Esophagus (tissue), 2 donors: ENCODE measurements at regions not wholly inside any gene's neighbourhood (a gene's known extent, or its start where the extent isn't known, plus 50 kb on each side); places are given as distances from the start of the nearest gene placed in this dataset.
A peak's percentile ranks its signal among the peaks of the same experiment; 100 is the strongest.

Experiments
- H3K27ac ChIP-seq, 2 donors: one replicate each; pipeline ENCODE4 v1.5.1; 2013; ENCODE audit warnings: low read depth in 2 of 2, mild to moderate bottlenecking in 2 of 2, inconsistent platforms in 1 of 2, low read length in 1 of 2, moderate library complexity in 1 of 2
- H3K27me3 ChIP-seq, 2 donors: one replicate each; pipeline ENCODE4 v1.6.1; 2013; ENCODE audit warnings: low read length in 2 of 2, control low read depth in 1 of 2, mild to moderate bottlenecking in 1 of 2; ENCODE audit not compliant: insufficient read depth in 2 of 2, control insufficient read depth in 1 of 2
- H3K36me3 ChIP-seq, 2 donors: one replicate each; pipeline ENCODE4 v1.6.1; 2013; ENCODE audit warnings: low read length in 1 of 2; ENCODE audit not compliant: control insufficient read depth in 2 of 2, insufficient read depth in 2 of 2
- H3K4me1 ChIP-seq, 2 donors: one replicate each; pipeline ENCODE4 v1.6.1; 2013; ENCODE audit warnings: low read length in 1 of 2; ENCODE audit not compliant: control insufficient read depth in 2 of 2, insufficient read depth in 2 of 2
- H3K4me3 ChIP-seq, 2 donors: one replicate each; pipeline ENCODE4 v1.5.1; 2013; ENCODE audit warnings: low read length in 2 of 2, mild to moderate bottlenecking in 2 of 2, low read depth in 1 of 2, moderate library complexity in 1 of 2
- H3K9me3 ChIP-seq, 2 donors: one replicate each; pipeline ENCODE4 v1.6.1; 2013; ENCODE audit warnings: mild to moderate bottlenecking in 2 of 2, low read depth in 1 of 2, low read length in 1 of 2, moderate library complexity in 1 of 2; ENCODE audit not compliant: control insufficient read depth in 2 of 2, insufficient read depth in 1 of 2
- WGBS, 2 donors: extraction: QIAGEN DNeasy Blood & Tissue Kit; methylation state at CpG; one replicate each; pipeline ENCODE4 v1.1.7; 2013; 5-methylcytosine and 5-hydroxymethylcytosine counted together
- donor health status: healthy with polysubstance abuse.
- donor health status: Bipolar disorder and iron deficiency.

- Histone ChIP-seq H3K36me3 (no peaks in the 10 kb centered on the region), H3K27me3 (no peaks in the 10 kb centered on the region), H3K9me3 (no peaks in the 10 kb centered on the region), H3K27ac (no peak overlapping the region), H3K4me1 (no peaks in the 10 kb centered on the region), H3K4me3 (no peak overlapping the region)
- 81 to 89% methylated on average over 2 of the region's 2 CpGs for WGBS, 2 donors
Observed at GRCh38 chr14:97212399-97212798, 415.2 kb downstream of the VRK1 start.

- 79 to 91% methylated on average over 4 of the region's 4 CpGs for WGBS, 2 donors
- no peaks in the 10 kb centered on the region for H3K36me3 ChIP-seq
- H3K4me3 ChIP-seq = no peak overlapping the region
- H3K9me3 ChIP-seq = no peaks in the 10 kb centered on the region
- peaks cover 1 to 3% of the 10 kb centered on the region in 2 donors for H3K4me1 ChIP-seq
- no peaks in the 10 kb centered on the region for H3K27me3 ChIP-seq
- H3K27ac ChIP-seq = no peak overlapping the region
Observed at GRCh38 chr14:97213720-97214119, 416.5 kb downstream of the VRK1 start.

- Histone ChIP-seq H3K27me3 (peaks cover 0 to 8% of the 10 kb centered on the region in 2 donors), H3K36me3 (no peaks in the 10 kb centered on the region), H3K27ac (no peak overlapping the region), H3K4me3 (no peak overlapping the region), H3K9me3 (no peaks in the 10 kb centered on the region), H3K4me1 (peaks cover 3 to 6% of the 10 kb centered on the region in 2 donors)
- WGBS, 2 donors = 85 to 90% methylated on average over 4 of the region's 4 CpGs
Observed at GRCh38 chr14:97215263-97215969, 418.2 kb downstream of the VRK1 start.

GRCh38 chr14:97217111-97217885 lies 420.1 kb downstream of the VRK1 start:
- peaks cover 0 to 8% of the 10 kb centered on the region in 2 donors for H3K27me3 ChIP-seq
- WGBS, 2 donors = 49 to 53% methylated on average over 12 of the region's 12 CpGs
- H3K36me3 ChIP-seq = no peaks in the 10 kb centered on the region
- no peak overlapping the region for H3K4me3 ChIP-seq
- H3K27ac ChIP-seq = no peak overlapping the region
- peaks cover 3 to 6% of the 10 kb centered on the region in 2 donors for H3K4me1 ChIP-seq
- H3K9me3 ChIP-seq = no peaks in the 10 kb centered on the region

DNA sequence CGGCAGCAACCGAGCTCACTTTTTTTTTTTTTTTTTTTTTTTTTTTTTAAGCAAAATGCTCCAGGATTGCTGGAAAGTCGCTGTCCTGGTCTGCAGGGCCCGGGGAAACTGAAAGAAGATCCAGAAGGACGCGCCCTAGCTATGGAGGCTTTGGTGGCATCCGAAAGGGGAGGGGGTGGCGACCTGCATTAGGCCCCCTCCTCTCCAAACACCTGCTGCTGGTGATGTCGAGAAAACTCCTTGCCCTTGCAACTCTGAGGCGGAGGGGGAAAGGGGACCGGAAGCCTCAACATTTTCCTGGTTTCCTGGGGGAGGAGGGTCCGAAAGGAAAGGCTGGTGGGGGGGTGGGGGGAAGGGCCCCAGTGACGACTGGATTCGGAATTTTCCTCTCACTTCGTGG lies 421.1 kb downstream of the VRK1 start:
- Histone ChIP-seq H3K27me3 (peaks cover 0 to 8% of the 10 kb centered on the region in 2 donors), H3K4me1 (peaks cover 3 to 6% of the 10 kb centered on the region in 2 donors), H3K36me3 (no peaks in the 10 kb centered on the region), H3K27ac (no peak overlapping the region), H3K4me3 (peak overlapping the region in 1 of 2 donors; percentile 17), H3K9me3 (no peaks in the 10 kb centered on the region)
- 14 to 20% methylated on average over 15 of the region's 15 CpGs for WGBS, 2 donors

- H3K4me3 ChIP-seq = peak overlapping the region; percentile 12 to 17
- 1 to 2% methylated on average over 39 to 52 of the region's 52 CpGs for whole genome bisulfite sequencing, 2 donors
- H3K4me1 ChIP-seq = peaks cover 3 to 6% of the 10 kb centered on the region in 2 donors
- peaks cover 3 to 8% of the 10 kb centered on the region in 2 donors for H3K27me3 ChIP-seq
- no peaks in the 10 kb centered on the region for H3K9me3 ChIP-seq
- H3K27ac ChIP-seq = no peak overlapping the region
- H3K36me3 ChIP-seq = no peaks in the 10 kb centered on the region
Observed at GRCh38 chr14:97218691-97219430, 421.7 kb downstream of the VRK1 start.

DNA sequence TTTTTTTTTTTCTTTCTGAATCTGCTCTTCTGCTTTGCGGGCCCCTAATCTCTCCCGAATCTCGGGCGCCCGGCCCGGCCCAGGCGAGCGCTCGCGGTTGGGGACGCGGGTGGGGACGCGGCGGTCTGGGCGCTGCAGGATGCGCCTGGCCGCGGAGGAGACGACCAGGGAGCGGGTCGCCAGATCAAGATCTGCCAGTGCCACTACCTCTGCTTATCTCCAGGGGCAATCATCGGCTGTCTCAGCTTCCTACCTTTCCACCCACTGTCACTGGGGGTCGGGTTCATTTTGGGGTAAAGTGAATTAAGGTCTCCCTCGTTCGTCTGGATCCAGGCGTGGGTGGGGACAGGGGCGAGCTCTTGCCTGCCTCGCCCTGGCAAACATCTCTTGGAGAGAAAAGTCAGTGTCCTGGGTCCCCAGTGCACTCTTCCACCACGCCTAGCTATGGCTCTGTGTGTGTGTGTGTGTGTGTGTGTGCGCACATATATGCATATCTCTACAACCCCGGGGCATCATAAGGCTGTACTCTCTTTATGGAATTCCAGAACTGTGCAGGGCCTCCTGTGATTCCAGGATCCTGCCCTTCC lies 422.3 kb downstream of the VRK1 start:
- no peaks in the 10 kb centered on the region for H3K9me3 ChIP-seq
- no peaks in the 10 kb centered on the region for H3K36me3 ChIP-seq
- WGBS, 2 donors = 7 to 9% methylated on average over 32 of the region's 32 CpGs
- H3K27ac ChIP-seq = no peak overlapping the region
- peak overlapping the region in 1 of 2 donors; percentile 17 for H3K4me3 ChIP-seq
- H3K27me3 ChIP-seq = peaks cover 3 to 8% of the 10 kb centered on the region in 2 donors
- H3K4me1 ChIP-seq = peaks cover 3 to 6% of the 10 kb centered on the region in 2 donors

- Histone ChIP-seq H3K9me3 (no peaks in the 10 kb centered on the region), H3K4me3 (no peak overlapping the region), H3K36me3 (no peaks in the 10 kb centered on the region), H3K27me3 (peaks cover 3 to 8% of the 10 kb centered on the region in 2 donors), H3K4me1 (peaks cover 3 to 6% of the 10 kb centered on the region in 2 donors), H3K27ac (no peak overlapping the region)
- 90% methylated on average over 11 of the region's 11 CpGs for WGBS, 2 donors
Observed at GRCh38 chr14:97221572-97222285, 424.5 kb downstream of the VRK1 start.

DNA sequence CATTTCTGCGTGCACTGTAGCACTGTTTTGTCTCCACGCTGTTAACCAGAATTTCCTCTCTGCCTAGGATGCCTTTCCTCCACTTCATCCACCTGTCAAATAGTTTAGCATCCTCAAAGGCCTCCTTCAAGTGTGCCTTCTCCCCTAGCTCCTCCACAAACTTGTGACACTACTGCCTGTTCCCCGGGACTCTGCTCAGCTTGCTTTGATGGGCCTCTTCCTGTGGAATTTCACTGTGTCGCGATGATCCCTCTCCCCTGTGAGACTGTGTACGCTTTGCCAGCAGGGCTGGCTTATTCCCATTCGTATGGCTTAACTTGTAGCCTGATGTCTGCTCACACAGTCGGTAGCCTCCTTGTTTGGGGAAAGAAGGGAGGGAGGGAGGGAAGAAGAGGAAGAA lies 426.8 kb downstream of the VRK1 start:
- WGBS, 2 donors = 44 to 56% methylated on average over 8 of the region's 8 CpGs
- peaks cover 3 to 5% of the 10 kb centered on the region in 2 donors for H3K27me3 ChIP-seq

More for the DNA sequence above, 426.8 kb downstream of the VRK1 start:
- Histone ChIP-seq H3K4me3 (no peak overlapping the region), H3K4me1 (peaks cover 0 to 2% of the 10 kb centered on the region in 2 donors), H3K27ac (no peak overlapping the region), H3K9me3 (no peaks in the 10 kb centered on the region), H3K36me3 (no peaks in the 10 kb centered on the region)
